ENCODE measurements at regions not wholly inside any gene's neighbourhood (a gene's known extent, or its start where the extent isn't known, plus 50 kb on each side); places are given as distances from the start of the nearest gene placed in this dataset.

GRCh38 chr2:180759631-180760030, 220.8 kb upstream of the UBE2E3 start:
- intact Hi-C loops (cut with DNase I): no loop called here
- no peak for DNase-seq
- Histone ChIP-seq H3K27me3 (no peaks in the 10 kb centered on the region), H3K4me3 (no peak overlapping the region), H3K4me1 (no peaks in the 10 kb centered on the region), H3K9me3 (no peaks in the 10 kb centered on the region), H3K27ac (no peak overlapping the region), H3K36me3 (no peaks in the 10 kb centered on the region)
- WGBS, 2 donors: 94 to 100% methylated on average over 1 of the region's 1 CpG
- TF ChIP-seq POLR2A (IDR thresholded peaks at IDR 0.05): no peak

GRCh38 chr2:180753809-180754761, 226.3 kb upstream of the UBE2E3 start:
- H3K4me3 ChIP-seq: no peak overlapping the region
- no peaks in the 10 kb centered on the region for H3K36me3 ChIP-seq
- TF ChIP-seq POLR2A (IDR thresholded peaks at IDR 0.05) (no peak), CTCF (IDR thresholded peaks at IDR 0.05) (no peak)
- no peak overlapping the region for H3K27ac ChIP-seq
- H3K4me1 ChIP-seq: no peaks in the 10 kb centered on the region
- DNase-seq: no peak
- no peaks in the 10 kb centered on the region for H3K9me3 ChIP-seq
- no peaks in the 10 kb centered on the region for H3K27me3 ChIP-seq
- intact Hi-C loops (cut with DNase I): no loop called here
- WGBS, 2 donors: 86% methylated on average over 5 of the region's 5 CpGs

- intact Hi-C loops (cut with DNase I): no loop called here
- H3K36me3 ChIP-seq: no peaks in the 10 kb centered on the region
- no peak for DNase-seq
- WGBS, 2 donors: 82 to 88% methylated on average over 4 of the region's 4 CpGs
- H3K4me1 ChIP-seq: no peaks in the 10 kb centered on the region
- no peak overlapping the region for H3K4me3 ChIP-seq
- no peak overlapping the region for H3K27ac ChIP-seq
- H3K9me3 ChIP-seq: no peaks in the 10 kb centered on the region
- H3K27me3 ChIP-seq: no peaks in the 10 kb centered on the region
- no peak for TF ChIP-seq CTCF (IDR thresholded peaks at IDR 0.05)
- no peak for TF ChIP-seq POLR2A (IDR thresholded peaks at IDR 0.05)
These were observed 229.0 kb upstream of the UBE2E3 start for GRCh38 chr2:180751306-180751920.

- no peak overlapping the region for H3K27ac ChIP-seq
- DNase-seq: no peak
- no peaks in the 10 kb centered on the region for H3K27me3 ChIP-seq
- intact Hi-C loops (cut with DNase I): no loop called here
- no peaks in the 10 kb centered on the region for H3K9me3 ChIP-seq
- no peaks in the 10 kb centered on the region for H3K36me3 ChIP-seq
- TF ChIP-seq CTCF (IDR thresholded peaks at IDR 0.05) (no peak), POLR2A (IDR thresholded peaks at IDR 0.05) (no peak)
- H3K4me1 ChIP-seq: no peaks in the 10 kb centered on the region
- WGBS, 2 donors: 61 to 66% methylated on average over 3 of the region's 3 CpGs
- no peak overlapping the region for H3K4me3 ChIP-seq
These were observed 232.7 kb upstream of the UBE2E3 start for GRCh38 chr2:180747728-180748127.

- H3K36me3 ChIP-seq: no peaks in the 10 kb centered on the region
- H3K4me1 ChIP-seq: no peaks in the 10 kb centered on the region
- no peak for TF ChIP-seq CTCF (IDR thresholded peaks at IDR 0.05)
- TF ChIP-seq POLR2A (IDR thresholded peaks at IDR 0.05): no peak
- H3K9me3 ChIP-seq: no peaks in the 10 kb centered on the region
- no peak for DNase-seq
- no peak overlapping the region for H3K27ac ChIP-seq
- 60 to 72% methylated on average over 2 to 3 of the region's 3 CpGs for WGBS, 2 donors
- intact Hi-C loops (cut with DNase I): no loop called here
- no peak overlapping the region for H3K4me3 ChIP-seq
- H3K27me3 ChIP-seq: no peaks in the 10 kb centered on the region
These were observed 237.0 kb upstream of the UBE2E3 start for GRCh38 chr2:180743401-180743800.
